ENCODE measurements at regions not wholly inside any gene's neighbourhood (a gene's known extent, or its start where the extent isn't known, plus 50 kb on each side); places are given as distances from the start of the nearest gene placed in this dataset.

DNA sequence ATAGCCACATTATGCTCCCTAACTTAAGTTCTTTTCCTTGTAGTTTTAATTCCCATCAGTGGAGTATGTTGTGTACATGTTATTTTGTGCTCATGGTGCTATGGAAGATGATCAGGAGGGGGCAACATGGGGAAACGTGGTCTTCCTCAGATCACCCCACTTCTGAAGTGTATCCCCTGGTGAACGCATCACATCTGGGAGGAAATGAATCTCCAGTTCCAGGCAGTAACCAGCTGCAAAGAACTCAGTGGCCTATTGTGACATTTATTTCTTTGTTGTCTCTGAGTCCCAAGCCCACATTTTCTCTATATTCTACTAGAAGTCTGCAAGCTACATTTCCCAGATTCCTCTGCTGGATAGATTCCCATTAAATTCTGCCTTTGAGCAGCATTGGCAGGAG is 217.0 kb downstream of the SATB1 start:
- no peak for TF ChIP-seq EZH2 (IDR thresholded peaks at IDR 0.05; ENCODE audit: insufficient read depth, poor library complexity, severe bottlenecking)
- no peak for TF ChIP-seq EZH2phosphoT487 (IDR thresholded peaks at IDR 0.05; ENCODE audit: insufficient read depth, low read depth)
